HCT116 (cell line): ENCODE measurements at regions not wholly inside any gene's neighbourhood (a gene's known extent, or its start where the extent isn't known, plus 50 kb on each side); places are given as distances from the start of the nearest gene placed in this dataset.

Experiments used
- EZH2phosphoT487 ChIP-seq: fragments of 200-600 bp; IDR thresholded peaks from 2 replicates; pipeline ENCODE4 v1.6.1; 2018; ENCODE audit warnings: antibody characterized with exemption, borderline replicate concordance
- POLR2AphosphoS5 ChIP-seq: IDR thresholded peaks from 2 replicates; pipeline ENCODE4 v1.6.1; 2011; ENCODE audit warnings: mild to moderate bottlenecking, low read depth, low read length, moderate library complexity
- SIN3A ChIP-seq: IDR thresholded peaks from 2 replicates; pipeline ENCODE4 v1.6.1; 2012; ENCODE audit warnings: low read depth
- TF ChIP-seq, protein P1 (sequence below), 3 experiments: fragments of 200-600 bp in 1 of 3; sonication (generic) in 1 of 3; IDR thresholded peaks in 2 of 3; conservative IDR thresholded peaks in 1 of 3; 2 replicates each; pipeline ENCODE4 v1.5.1; 2012 to 2017; ENCODE audit warnings: low read depth in 2 of 3, low read length in 2 of 3, antibody characterized with exemption in 1 of 3, borderline replicate concordance in 1 of 3, control low read depth in 1 of 3, mild to moderate bottlenecking in 1 of 3, mixed read lengths in 1 of 3, mixed run types in 1 of 3, moderate library complexity in 1 of 3; ENCODE audit not compliant: insufficient read depth in 1 of 3

GRCh38 chr18:39113790-39114189 is 1548.2 kb upstream of the CELF4 start:
- TF ChIP-seq EZH2phosphoT487 (no peak), POLR2AphosphoS5 (no peak), SIN3A (no peak)
- TF ChIP-seq, protein P1, sequence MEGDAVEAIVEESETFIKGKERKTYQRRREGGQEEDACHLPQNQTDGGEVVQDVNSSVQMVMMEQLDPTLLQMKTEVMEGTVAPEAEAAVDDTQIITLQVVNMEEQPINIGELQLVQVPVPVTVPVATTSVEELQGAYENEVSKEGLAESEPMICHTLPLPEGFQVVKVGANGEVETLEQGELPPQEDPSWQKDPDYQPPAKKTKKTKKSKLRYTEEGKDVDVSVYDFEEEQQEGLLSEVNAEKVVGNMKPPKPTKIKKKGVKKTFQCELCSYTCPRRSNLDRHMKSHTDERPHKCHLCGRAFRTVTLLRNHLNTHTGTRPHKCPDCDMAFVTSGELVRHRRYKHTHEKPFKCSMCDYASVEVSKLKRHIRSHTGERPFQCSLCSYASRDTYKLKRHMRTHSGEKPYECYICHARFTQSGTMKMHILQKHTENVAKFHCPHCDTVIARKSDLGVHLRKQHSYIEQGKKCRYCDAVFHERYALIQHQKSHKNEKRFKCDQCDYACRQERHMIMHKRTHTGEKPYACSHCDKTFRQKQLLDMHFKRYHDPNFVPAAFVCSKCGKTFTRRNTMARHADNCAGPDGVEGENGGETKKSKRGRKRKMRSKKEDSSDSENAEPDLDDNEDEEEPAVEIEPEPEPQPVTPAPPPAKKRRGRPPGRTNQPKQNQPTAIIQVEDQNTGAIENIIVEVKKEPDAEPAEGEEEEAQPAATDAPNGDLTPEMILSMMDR (IDR thresholded peaks at IDR 0.05 in 2 of 3, conservative IDR thresholded peaks at IDR 0.05 in 1 of 3; ENCODE audit: borderline replicate concordance in 1 of 3, insufficient read depth in 1 of 3, low read depth in 2 of 3, low read length in 2 of 3) = no peak
